Kidney epithelial cell (primary cell): ENCODE measurements at regions not wholly inside any gene's neighbourhood (a gene's known extent, or its start where the extent isn't known, plus 50 kb on each side); places are given as distances from the start of the nearest gene placed in this dataset.

Experiments
- DNase-seq: peaks from one replicate; pipeline ENCODE4 v3.0.0-alpha.2; 2010; ENCODE audit warnings: low read depth
- H3K27me3 ChIP-seq: 2 replicates; pipeline ENCODE4 v1.6.0; 2011; ENCODE audit warnings: low read length; ENCODE audit not compliant: control insufficient read depth, insufficient read depth
- H3K36me3 ChIP-seq: 2 replicates; pipeline ENCODE4 v1.5.1; 2011; ENCODE audit warnings: low read length; ENCODE audit not compliant: control insufficient read depth, insufficient read depth
- H3K4me3 ChIP-seq: 2 replicates; pipeline ENCODE4 v1.5.1; 2011; ENCODE audit warnings: low read depth, mild to moderate bottlenecking, control low read depth, low read length
- TF ChIP-seq, protein P1 (sequence below): IDR thresholded peaks from 2 replicates; pipeline ENCODE4 v1.5.1; 2011; ENCODE audit warnings: mild to moderate bottlenecking, moderate library complexity, low read length, control low read depth, inconsistent platforms; ENCODE audit not compliant: insufficient read depth, poor library complexity, severe bottlenecking

DNA sequence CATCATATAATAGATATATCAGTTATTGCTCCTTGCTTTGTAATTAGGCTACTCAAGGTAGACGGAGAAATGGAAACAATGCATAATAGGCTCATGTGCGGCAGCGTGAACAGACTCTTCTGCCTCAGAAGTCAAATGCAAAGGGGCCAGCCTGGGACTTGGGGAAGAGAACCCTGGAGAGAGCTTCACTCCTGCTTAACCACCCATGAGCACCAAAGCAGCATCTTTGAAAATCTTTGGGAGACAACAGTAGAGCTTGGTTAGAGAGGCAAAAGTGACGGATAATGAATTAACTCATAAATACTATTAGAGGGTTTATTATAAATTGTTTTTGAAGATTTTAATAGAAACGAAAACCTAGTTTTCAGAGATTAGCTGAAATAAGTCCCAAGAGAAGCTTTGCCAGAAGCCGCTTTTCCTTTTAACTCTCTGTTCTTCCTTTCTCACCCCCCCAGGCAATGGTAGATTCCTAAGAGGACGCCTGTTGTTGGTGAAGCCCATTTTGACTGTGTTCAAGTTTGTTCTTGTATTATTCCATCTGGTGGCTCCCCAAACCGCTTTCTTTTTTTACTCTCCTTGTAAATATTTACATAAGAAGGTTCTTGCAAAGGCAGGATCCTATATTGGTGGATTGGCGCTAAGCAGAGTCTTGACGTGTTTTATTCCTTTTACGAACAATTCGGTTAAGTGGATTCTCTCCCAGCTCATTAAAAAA lies 196.0 kb upstream of the TPRG1 start:
- TF ChIP-seq, protein P1, sequence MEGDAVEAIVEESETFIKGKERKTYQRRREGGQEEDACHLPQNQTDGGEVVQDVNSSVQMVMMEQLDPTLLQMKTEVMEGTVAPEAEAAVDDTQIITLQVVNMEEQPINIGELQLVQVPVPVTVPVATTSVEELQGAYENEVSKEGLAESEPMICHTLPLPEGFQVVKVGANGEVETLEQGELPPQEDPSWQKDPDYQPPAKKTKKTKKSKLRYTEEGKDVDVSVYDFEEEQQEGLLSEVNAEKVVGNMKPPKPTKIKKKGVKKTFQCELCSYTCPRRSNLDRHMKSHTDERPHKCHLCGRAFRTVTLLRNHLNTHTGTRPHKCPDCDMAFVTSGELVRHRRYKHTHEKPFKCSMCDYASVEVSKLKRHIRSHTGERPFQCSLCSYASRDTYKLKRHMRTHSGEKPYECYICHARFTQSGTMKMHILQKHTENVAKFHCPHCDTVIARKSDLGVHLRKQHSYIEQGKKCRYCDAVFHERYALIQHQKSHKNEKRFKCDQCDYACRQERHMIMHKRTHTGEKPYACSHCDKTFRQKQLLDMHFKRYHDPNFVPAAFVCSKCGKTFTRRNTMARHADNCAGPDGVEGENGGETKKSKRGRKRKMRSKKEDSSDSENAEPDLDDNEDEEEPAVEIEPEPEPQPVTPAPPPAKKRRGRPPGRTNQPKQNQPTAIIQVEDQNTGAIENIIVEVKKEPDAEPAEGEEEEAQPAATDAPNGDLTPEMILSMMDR: no peak
- H3K4me3 ChIP-seq: no peak overlapping the region
- H3K27me3 ChIP-seq: no peaks in the 10 kb centered on the region
- H3K36me3 ChIP-seq: no peaks in the 10 kb centered on the region
- DNase-seq: no peak

DNA sequence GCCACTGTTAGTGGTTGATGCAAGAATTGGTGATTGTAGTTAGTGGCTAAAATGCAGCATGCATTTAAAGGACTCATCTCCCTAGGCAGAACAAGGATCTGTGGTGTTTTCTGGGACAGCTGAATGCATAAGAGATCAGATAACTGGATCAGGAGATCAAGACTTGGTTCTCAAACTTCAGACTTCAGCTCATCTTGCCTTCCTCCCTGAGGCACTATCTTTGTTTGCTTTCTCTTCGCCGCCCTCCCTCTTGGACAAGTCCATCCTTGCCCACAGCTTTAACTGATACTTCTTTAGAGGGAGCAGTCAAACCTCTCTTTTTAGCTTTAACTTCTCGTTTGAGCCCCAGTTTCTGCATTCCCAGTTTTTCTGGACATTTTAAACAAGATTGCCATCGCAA lies 195.4 kb upstream of the TPRG1 start:
- H3K4me3 ChIP-seq: no peak overlapping the region
- TF ChIP-seq, protein P1: no peak
- no peak for DNase-seq
- H3K36me3 ChIP-seq: no peaks in the 10 kb centered on the region
- H3K27me3 ChIP-seq: no peaks in the 10 kb centered on the region

DNA sequence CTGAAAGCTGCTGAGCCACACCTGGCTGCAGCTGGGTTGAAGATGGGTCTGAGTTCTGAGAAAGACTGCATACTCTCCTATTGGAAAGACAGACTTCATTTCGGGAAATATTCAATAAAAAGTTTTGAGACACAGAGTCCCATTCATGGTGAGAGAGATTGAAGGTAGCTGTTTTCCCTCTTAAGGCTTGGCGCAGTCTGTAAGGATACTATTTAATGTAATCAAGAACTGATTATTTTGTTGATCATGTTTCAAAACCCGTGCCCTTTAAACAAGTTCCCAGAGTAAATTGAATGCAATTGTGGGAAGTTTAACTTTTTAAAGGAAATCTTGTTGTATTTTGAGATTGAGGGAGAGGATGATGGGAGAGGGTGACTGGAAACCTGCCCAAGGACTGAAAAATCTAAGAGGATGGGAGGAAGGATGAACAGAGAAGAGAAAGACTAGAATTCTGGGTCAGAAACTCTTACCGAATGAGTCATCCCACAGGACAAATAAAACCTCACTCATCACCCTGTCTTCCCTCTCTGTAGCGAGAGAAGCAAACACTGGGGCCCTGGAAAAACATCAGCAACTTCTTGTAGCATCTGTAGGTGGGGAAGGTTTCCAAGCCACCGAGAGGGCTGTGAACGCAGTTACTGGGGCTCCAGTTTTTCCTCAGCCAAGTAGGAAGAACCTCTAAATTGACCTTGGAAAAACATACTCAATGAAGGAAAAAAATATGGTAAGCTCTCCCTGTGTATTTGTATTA lies 193.2 kb upstream of the TPRG1 start:
- TF ChIP-seq, protein P1: no peak
- DNase-seq: no peak
- Histone ChIP-seq H3K4me3 (no peak overlapping the region), H3K27me3 (no peaks in the 10 kb centered on the region), H3K36me3 (no peaks in the 10 kb centered on the region)

DNA sequence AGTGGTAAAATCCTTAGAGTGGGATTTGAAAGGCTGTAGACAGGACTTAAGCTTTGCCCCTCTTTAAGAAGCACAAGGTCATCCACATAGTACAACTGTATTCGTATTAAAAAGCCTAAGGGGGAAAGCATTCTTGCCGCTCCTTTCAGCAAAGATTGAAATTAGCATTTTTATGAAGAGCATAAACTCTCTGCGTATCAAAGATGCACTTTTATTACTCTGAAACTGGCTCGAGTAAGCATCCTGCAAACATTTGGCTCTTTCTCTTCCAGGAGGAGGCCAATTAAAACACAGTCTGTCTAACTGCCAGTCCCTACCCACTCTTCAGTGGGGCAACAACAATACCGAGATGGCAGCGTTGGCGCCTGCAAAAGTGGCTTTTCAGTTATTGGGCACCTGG lies 192.5 kb upstream of the TPRG1 start:
- TF ChIP-seq, protein P1: no peak
- H3K4me3 ChIP-seq: no peak overlapping the region
- no peaks in the 10 kb centered on the region for H3K27me3 ChIP-seq
- H3K36me3 ChIP-seq: no peaks in the 10 kb centered on the region
- no peak for DNase-seq

DNA sequence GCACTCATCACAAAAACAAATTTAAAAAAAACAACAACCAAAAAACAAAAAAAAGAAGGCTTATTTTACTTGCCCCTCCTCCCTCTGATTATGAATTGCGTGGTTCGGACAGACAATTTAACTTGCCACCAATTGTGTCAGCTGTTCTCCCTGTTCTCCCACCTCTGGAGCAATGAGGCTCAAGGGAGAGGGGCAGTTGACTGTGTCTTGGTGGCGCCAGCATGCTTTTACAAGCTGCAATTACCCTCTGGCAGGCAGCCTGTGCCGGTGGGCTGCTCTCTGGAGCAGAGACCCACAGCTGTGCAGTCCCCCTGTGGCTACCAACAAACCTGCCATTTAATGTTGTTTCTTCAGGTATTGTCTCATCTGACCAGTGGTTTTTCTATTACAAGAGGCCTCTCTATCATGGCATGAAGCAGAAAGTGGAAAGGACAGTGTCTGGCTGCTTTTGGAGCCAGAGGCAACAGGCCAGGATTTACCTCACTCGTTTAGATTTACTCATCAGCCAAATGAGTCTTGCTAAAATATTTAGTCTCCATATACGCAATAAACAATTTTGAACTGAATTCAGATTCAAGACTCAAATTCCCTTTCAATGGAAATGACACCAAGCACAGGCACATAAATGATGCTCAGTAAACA lies 192.0 kb upstream of the TPRG1 start:
- H3K27me3 ChIP-seq: no peaks in the 10 kb centered on the region
- DNase-seq: no peak
- no peak overlapping the region for H3K4me3 ChIP-seq
- no peaks in the 10 kb centered on the region for H3K36me3 ChIP-seq
- TF ChIP-seq, protein P1: no peak
